ENCODE measurements at regions not wholly inside any gene's neighbourhood (a gene's known extent, or its start where the extent isn't known, plus 50 kb on each side); places are given as distances from the start of the nearest gene placed in this dataset.

DNA sequence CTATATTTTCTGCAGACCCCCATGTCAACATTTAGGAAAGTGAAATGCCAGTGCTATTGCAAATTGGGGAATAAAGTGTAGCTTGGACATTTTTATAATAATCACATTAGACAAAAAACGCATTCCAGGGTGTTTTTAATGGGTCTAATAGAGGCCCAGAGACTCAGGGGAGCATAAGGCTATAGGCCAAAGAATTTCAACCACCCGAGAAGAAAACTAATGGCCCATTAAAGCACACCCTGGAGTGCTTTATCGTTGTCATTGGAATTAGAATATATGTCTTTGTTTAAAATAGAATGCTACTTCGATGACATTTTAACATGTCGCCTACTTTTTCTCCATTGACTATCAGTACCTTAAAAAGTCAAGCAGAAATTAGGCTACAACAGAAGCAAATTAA is 414.1 kb upstream of the CDH8 start:
- TF ChIP-seq, protein P1, sequence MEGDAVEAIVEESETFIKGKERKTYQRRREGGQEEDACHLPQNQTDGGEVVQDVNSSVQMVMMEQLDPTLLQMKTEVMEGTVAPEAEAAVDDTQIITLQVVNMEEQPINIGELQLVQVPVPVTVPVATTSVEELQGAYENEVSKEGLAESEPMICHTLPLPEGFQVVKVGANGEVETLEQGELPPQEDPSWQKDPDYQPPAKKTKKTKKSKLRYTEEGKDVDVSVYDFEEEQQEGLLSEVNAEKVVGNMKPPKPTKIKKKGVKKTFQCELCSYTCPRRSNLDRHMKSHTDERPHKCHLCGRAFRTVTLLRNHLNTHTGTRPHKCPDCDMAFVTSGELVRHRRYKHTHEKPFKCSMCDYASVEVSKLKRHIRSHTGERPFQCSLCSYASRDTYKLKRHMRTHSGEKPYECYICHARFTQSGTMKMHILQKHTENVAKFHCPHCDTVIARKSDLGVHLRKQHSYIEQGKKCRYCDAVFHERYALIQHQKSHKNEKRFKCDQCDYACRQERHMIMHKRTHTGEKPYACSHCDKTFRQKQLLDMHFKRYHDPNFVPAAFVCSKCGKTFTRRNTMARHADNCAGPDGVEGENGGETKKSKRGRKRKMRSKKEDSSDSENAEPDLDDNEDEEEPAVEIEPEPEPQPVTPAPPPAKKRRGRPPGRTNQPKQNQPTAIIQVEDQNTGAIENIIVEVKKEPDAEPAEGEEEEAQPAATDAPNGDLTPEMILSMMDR (IDR thresholded peaks at IDR 0.05; ENCODE audit: low read depth, low read length, missing control alignments) = no peak
- H3K4me3 ChIP-seq (ENCODE audit: low read depth, low read length) = no peak overlapping the region
- DNase-seq (ENCODE audit: low read depth) = no peak

DNA sequence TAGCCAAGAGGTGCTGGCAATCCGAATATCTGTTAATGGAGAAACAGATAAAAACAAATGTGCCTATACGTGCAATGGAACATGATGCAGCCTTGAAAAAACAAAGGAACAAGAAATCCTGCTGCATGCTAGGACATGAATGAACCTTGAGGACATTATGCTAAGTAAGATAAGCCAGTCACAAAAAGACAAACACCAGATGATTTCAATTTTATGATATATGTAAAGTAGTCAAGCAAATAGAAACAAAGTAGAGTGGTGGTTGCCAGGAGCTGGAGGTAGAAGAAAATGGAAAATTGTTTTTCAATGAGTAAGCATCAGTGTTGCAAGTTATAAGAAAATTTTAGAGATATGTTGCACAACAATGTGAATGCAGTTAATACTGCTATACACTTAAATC is 409.7 kb upstream of the CDH8 start:
- no peak for DNase-seq (ENCODE audit: low read depth)
- no peak overlapping the region for H3K4me3 ChIP-seq (ENCODE audit: low read depth, low read length)
- TF ChIP-seq, protein P1 (IDR thresholded peaks at IDR 0.05; ENCODE audit: low read depth, low read length, missing control alignments) = no peak

DNA sequence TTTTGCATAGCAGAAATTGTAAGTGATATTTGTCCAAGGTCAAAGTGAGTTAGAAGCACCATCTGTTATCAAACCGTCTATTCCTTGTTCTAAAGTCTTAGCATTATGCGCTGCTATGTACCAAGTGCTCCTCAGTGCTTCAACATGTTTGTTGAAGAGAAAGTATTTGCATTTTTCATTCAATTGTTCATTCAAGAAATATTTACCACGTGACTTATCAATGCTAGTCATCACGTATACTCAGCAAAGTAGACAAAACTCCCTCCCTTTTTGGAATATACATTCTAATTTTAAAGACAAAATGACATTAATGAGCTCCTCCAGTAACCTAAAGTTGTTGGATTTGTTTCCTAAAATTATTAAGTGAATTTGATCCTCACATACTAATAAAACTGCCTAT is 388.0 kb upstream of the CDH8 start:
- no peak for DNase-seq (ENCODE audit: low read depth)
- no peak overlapping the region for H3K4me3 ChIP-seq (ENCODE audit: low read depth, low read length)
- TF ChIP-seq, protein P1 (IDR thresholded peaks at IDR 0.05; ENCODE audit: low read depth, low read length, missing control alignments) = no peak

DNA sequence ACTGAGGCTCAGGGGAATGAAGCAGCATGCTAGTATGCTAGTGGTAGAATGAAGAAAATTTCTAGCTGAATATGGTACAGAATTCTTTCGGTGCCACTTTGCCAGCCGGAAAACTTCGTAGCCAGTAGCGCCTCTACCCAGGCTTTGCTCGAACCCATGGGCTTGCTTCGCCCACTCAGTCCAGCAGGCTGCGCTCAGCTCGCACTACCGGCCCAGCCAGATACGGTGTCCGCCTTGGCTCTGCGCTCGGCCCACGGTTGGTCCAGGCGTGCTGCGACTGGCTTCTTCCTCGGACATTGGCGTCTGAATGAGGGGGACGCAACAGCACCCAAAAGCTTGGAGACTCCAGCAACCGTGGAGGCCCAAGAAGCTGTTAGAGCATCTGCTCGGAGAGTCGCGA is 372.5 kb upstream of the CDH8 start:
- DNase-seq (ENCODE audit: low read depth) = no peak
- no peak overlapping the region for H3K4me3 ChIP-seq (ENCODE audit: low read depth, low read length)
- TF ChIP-seq, protein P1 (IDR thresholded peaks at IDR 0.05; ENCODE audit: low read depth, low read length, missing control alignments) = no peak

DNA sequence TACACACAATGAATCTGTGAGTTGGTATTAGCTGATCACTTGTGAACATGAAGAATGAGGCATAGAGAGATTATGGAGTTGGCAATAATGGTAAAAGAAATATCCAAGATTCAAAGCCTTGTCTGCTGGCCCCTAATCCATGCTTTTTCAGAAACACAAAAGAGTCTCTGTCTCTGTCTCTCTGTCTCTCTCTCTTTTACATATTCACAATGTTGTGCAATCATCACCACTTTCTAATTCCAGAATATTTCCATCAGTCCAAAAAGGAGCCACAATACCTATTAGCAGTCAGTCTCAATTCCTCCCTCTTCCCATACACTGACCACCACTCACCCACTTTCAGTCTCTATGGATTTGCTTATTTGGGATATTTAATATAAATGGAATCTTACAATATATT is 370.1 kb upstream of the CDH8 start:
- TF ChIP-seq, protein P1 (IDR thresholded peaks at IDR 0.05; ENCODE audit: low read depth, low read length, missing control alignments) = no peak
- H3K4me3 ChIP-seq (ENCODE audit: low read depth, low read length) = no peak overlapping the region
- no peak for DNase-seq (ENCODE audit: low read depth)

DNA sequence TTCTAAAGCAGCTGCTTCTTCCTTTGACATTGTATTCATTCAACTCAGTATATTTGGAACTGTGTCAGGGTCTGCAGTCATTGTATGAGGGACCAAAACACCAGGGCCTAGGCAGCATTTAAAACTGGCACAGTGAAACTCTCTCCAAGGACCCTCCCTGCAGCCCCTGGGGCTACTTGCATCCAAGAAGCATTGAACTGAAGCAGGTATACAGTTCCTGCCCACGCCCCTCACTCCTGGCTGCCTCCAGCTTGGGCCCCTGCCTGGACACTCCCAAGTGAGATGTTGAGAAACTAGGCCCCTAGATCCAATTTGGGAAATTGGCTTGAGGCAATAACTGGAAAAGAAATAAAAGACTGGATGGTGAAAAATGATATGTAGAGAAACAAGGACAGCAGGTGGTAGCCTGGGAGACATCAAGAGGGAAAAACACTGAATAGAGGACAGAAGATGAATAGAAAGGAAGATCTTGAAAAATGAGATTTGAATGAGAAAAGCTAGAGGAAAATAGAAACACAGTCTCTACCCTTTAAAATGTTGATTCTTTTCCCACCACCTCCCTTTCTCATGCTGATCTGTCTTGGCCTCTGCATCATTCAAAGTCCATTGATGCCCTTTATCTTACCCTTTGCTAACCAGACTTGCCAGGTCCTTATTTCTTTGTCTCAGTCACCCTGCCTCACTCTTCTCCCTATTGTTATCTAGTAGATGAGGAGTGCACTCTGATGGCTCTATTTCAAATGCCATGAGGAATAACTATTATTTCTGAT is 368.8 kb upstream of the CDH8 start:
- TF ChIP-seq, protein P1 (IDR thresholded peaks at IDR 0.05; ENCODE audit: low read depth, low read length, missing control alignments) = no peak
- DNase-seq (ENCODE audit: low read depth) = no peak
- no peak overlapping the region for H3K4me3 ChIP-seq (ENCODE audit: low read depth, low read length)

DNA sequence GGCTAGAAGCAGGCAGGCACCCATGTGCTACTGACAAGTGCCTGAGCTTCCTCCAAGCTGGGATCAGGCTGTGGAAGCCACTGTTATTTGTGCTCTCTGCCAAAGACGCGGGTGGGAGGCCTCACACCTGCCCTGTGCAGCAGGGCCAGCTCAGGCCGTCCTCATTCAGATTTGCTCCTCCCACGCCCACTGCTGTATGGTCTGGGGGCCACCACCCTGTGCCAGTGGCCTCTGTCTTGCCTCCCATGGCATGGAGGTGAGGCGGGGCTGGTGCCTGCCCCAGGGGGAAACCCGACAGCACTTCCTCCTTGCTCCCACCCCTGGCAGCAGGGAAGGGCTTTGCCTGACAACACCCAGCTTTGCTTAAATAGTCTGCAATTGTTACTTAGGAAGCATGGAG is 356.5 kb upstream of the CDH8 start:
- no peak overlapping the region for H3K4me3 ChIP-seq (ENCODE audit: low read depth, low read length)
- TF ChIP-seq, protein P1 (IDR thresholded peaks at IDR 0.05; ENCODE audit: low read depth, low read length, missing control alignments) = no peak
- DNase-seq (ENCODE audit: low read depth) = no peak

Measured in GM12864 (cell line).